SH-SY5Y (cell line): ENCODE measurements at regions not wholly inside any gene's neighbourhood (a gene's known extent, or its start where the extent isn't known, plus 50 kb on each side); places are given as distances from the start of the nearest gene placed in this dataset.

ENCODE experiments used
- GATA2 ChIP-seq: IDR thresholded peaks from 2 replicates; pipeline ENCODE4 v1.6.1; 2011; ENCODE audit warnings: mild to moderate bottlenecking, low read depth, low read length
- GATA3 ChIP-seq: IDR thresholded peaks from 2 replicates; pipeline ENCODE4 v1.6.1; 2011; ENCODE audit warnings: low read depth, mild to moderate bottlenecking, low read length, moderate library complexity

DNA sequence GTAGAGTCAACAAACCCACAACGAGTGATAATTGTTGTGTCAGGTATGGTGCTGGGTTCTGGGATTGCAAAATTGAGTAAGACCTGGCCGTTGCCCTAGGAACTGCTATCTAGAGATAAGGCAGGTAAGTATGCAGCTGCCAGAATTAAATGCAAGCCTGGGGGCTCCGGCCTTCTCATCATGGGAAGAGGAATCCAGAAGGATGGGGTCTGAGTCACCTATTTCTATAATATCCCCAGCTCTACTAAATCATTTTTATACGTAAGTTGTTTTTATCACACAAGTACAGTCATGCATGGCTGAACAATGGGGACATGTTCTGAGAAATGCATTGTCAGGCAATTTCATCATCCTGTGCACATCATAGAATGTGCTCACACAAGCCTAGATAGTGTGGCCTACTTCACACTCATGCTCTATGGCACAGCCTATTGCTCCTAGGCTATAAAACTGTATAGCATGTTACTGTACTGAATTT, 203.0 kb downstream of the KLF5 start:
- TF ChIP-seq GATA2: no peak
- TF ChIP-seq GATA3: no peak
